H1 (cell line): ENCODE measurements at regions not wholly inside any gene's neighbourhood (a gene's known extent, or its start where the extent isn't known, plus 50 kb on each side); places are given as distances from the start of the nearest gene placed in this dataset.
"Not testable (repeated sequence)": the region's sequence is repeated elsewhere in the genome, so short reads cannot be mapped to it uniquely, and the experiment has no call there.

Experiments
- CTCF ChIA-PET: fragments of 300-600 bp; sonication (Branson Sonifier 250); formaldehyde crosslinking; loops from one replicate; lab custom pipeline; 2021; ENCODE audit not compliant: partially characterized antibody; lab: Charles Lee
- POLR2A ChIA-PET: fragments of 300-600 bp; sonication (Branson Sonifier 250); formaldehyde crosslinking; loops from one replicate; lab custom pipeline; 2021; ENCODE audit warnings: inconsistent platforms; ENCODE audit not compliant: partially characterized antibody; lab: Charles Lee
- DNase-seq, 2 experiments: peaks; one replicate each; pipeline versions ENCODE4 v3.0.0 to v3.0.0-alpha.2; 2010 to 2022; ENCODE audit warnings: low spot score in 2 of 2, low read depth in 1 of 2, mixed read lengths in 1 of 2
- FAIRE-seq: peaks from 2 replicates; lab custom pipeline; 2011; peaks lifted over from hg19 to GRCh38; lab: Jason Lieb, UNC
- H2AFZ ChIP-seq: 2 replicates; pipeline ENCODE4 v1.8.1; 2012; ENCODE audit warnings: low read length, inconsistent platforms
- H2AK5ac ChIP-seq: 2 replicates; pipeline ENCODE4 v1.6.1; 2013; ENCODE audit warnings: low read depth, low read length
- H2BK120ac ChIP-seq: replicated peaks from 2 replicates; pipeline ENCODE3; 2013; ENCODE audit warnings: low read depth, low read length, inconsistent platforms
- H2BK12ac ChIP-seq: 2 replicates; pipeline ENCODE4 v1.6.1; 2013; ENCODE audit warnings: low read depth, low read length
- H2BK15ac ChIP-seq: 2 replicates; pipeline ENCODE4 v1.6.1; 2013; ENCODE audit warnings: low read length
- H2BK20ac ChIP-seq: 2 replicates; pipeline ENCODE4 v1.6.1; 2013; ENCODE audit warnings: low read length
- H2BK5ac ChIP-seq: 2 replicates; pipeline ENCODE4 v1.6.1; 2013; ENCODE audit warnings: low read depth, low read length
- H3K14ac ChIP-seq: 2 replicates; pipeline ENCODE4 v1.6.1; 2013; ENCODE audit warnings: inconsistent platforms; ENCODE audit not compliant: insufficient read length
- H3K18ac ChIP-seq: 2 replicates; pipeline ENCODE4 v1.6.1; 2013; ENCODE audit warnings: low read length; ENCODE audit errors: extremely low read depth
- H3K23ac ChIP-seq: 2 replicates; pipeline ENCODE4 v1.6.1; 2013; ENCODE audit warnings: inconsistent platforms; ENCODE audit not compliant: insufficient read length
- H3K23me2 ChIP-seq: 2 replicates; pipeline ENCODE4 v1.6.1; 2013; ENCODE audit warnings: low read depth, low read length
- H3K27ac ChIP-seq: 2 replicates; pipeline ENCODE4 v1.6.1; 2011; ENCODE audit warnings: low read depth, low read length, inconsistent platforms
- H3K27me3 ChIP-seq, 4 experiments: replicated peaks in 1 of 4; 1 replicate in 1 of 4; 2 replicates in 3 of 4; pipeline versions ENCODE4 v1.6.1 to v1.8.1; 2011 to 2013; ENCODE audit warnings: low read length in 3 of 4, mild to moderate bottlenecking in 3 of 4, inconsistent platforms in 2 of 4, mixed read lengths in 2 of 4, moderate library complexity in 1 of 4; ENCODE audit not compliant: control insufficient read depth in 3 of 4, insufficient read depth in 3 of 4; ENCODE audit errors: extremely low read depth in 1 of 4
- H3K36me3 ChIP-seq, 4 experiments: 2 replicates each; pipeline versions ENCODE4 v1.6.1 to v1.8.1; 2011 to 2013; ENCODE audit warnings: mild to moderate bottlenecking in 4 of 4, low read length in 3 of 4, moderate library complexity in 2 of 4, control low read depth in 1 of 4, inconsistent platforms in 1 of 4; ENCODE audit not compliant: insufficient read depth in 4 of 4, control insufficient read depth in 2 of 4
- H3K4ac ChIP-seq: replicated peaks from 2 replicates; pipeline ENCODE3; 2013; ENCODE audit warnings: low read length, low read depth, mixed read lengths, inconsistent platforms; ENCODE audit not compliant: insufficient read length
- H3K4me1 ChIP-seq, 4 experiments: replicated peaks in 1 of 4; 1 replicate in 1 of 4; 2 replicates in 3 of 4; pipeline versions ENCODE4 v1.6.1 to v1.8.1; 2011 to 2013; ENCODE audit warnings: low read length in 3 of 4, inconsistent platforms in 2 of 4, mixed read lengths in 1 of 4; ENCODE audit not compliant: insufficient read depth in 4 of 4, control insufficient read depth in 3 of 4
- H3K4me2 ChIP-seq, 2 experiments: 2 replicates each; pipeline versions ENCODE4 v1.6.1 to v1.8.1; 2011 to 2013; ENCODE audit warnings: low read depth in 2 of 2, low read length in 2 of 2, control low read depth in 1 of 2, inconsistent platforms in 1 of 2, mild to moderate bottlenecking in 1 of 2; ENCODE audit not compliant: insufficient read depth in 1 of 2
- H3K4me3 ChIP-seq, 4 experiments: fragments of 200-600, 300-600 bp in 1 of 4; sonication (generic), shearing (Covaris generic), sonication (Bioruptor Twin) in 1 of 4; 2 replicates each; pipeline versions ENCODE4 v1.5.1 to v1.8.1; 2011 to 2016; ENCODE audit warnings: low read length in 4 of 4, low read depth in 3 of 4, control low read depth in 2 of 4, inconsistent platforms in 2 of 4, mild to moderate bottlenecking in 2 of 4, mixed read lengths in 1 of 4, moderate library complexity in 1 of 4; ENCODE audit not compliant: insufficient read depth in 2 of 4; ENCODE audit errors: extremely low read depth in 1 of 4
- H3K56ac ChIP-seq: replicated peaks from 2 replicates; pipeline ENCODE3; 2013; ENCODE audit warnings: low read depth, mild to moderate bottlenecking, mixed read lengths, low read length, inconsistent platforms; ENCODE audit not compliant: insufficient read length
- H3K79me1 ChIP-seq: 2 replicates; pipeline ENCODE4 v1.6.1; 2013; ENCODE audit warnings: low read depth, low read length, control low read depth
- H3K79me2 ChIP-seq, 2 experiments: 2 replicates each; pipeline versions ENCODE4 v1.6.1 to v1.8.1; 2012 to 2013; ENCODE audit warnings: low read length in 2 of 2, mild to moderate bottlenecking in 2 of 2, inconsistent platforms in 1 of 2; ENCODE audit not compliant: insufficient read depth in 2 of 2, control insufficient read depth in 1 of 2
- H3K9ac ChIP-seq, 4 experiments: replicated peaks in 1 of 4; 1 replicate in 1 of 4; 2 replicates in 3 of 4; pipeline versions ENCODE4 v1.6.1 to v1.8.1; 2011 to 2013; ENCODE audit warnings: low read depth in 3 of 4, low read length in 3 of 4, control low read depth in 2 of 4, mild to moderate bottlenecking in 2 of 4, moderate library complexity in 2 of 4, inconsistent platforms in 1 of 4; ENCODE audit errors: extremely low read depth in 1 of 4
- H3K9me3 ChIP-seq, 2 experiments: 2 replicates each; pipeline versions ENCODE4 v1.6.1 to v1.8.1; 2012 to 2013; ENCODE audit warnings: mild to moderate bottlenecking in 2 of 2, moderate library complexity in 2 of 2, control low read depth in 1 of 2, inconsistent platforms in 1 of 2, low read depth in 1 of 2, low read length in 1 of 2, mixed read lengths in 1 of 2; ENCODE audit not compliant: insufficient read depth in 2 of 2
- H4K20me1 ChIP-seq, 2 experiments: replicated peaks in 1 of 2; 2 replicates each; pipeline versions ENCODE3 to v1.8.1; 2011 to 2013; ENCODE audit warnings: inconsistent platforms in 2 of 2, low read length in 2 of 2, mild to moderate bottlenecking in 1 of 2; ENCODE audit not compliant: insufficient read depth in 2 of 2, control insufficient read depth in 1 of 2
- H4K5ac ChIP-seq: 2 replicates; pipeline ENCODE4 v1.6.1; 2013; ENCODE audit warnings: low read length, low read depth, mixed read lengths, inconsistent platforms; ENCODE audit not compliant: insufficient read length
- H4K8ac ChIP-seq: 2 replicates; pipeline ENCODE4 v1.8.0; 2013; ENCODE audit warnings: mild to moderate bottlenecking, moderate library complexity, low read length, inconsistent platforms; ENCODE audit not compliant: insufficient read depth; ENCODE audit errors: extremely low read depth
- H4K91ac ChIP-seq: replicated peaks from 2 replicates; pipeline ENCODE3; 2013; ENCODE audit warnings: low read length, mixed read lengths, inconsistent platforms; ENCODE audit not compliant: insufficient read length
- WGBS, 2 experiments: shearing (Covaris generic) in 1 of 2; methylation state at CpG; one replicate each; pipeline versions ENCODE4 v1.1.6 to v1.1.7; 2013 to 2015; ENCODE audit warnings: low lambda C conversion rate in 2 of 2, mixed read lengths in 2 of 2, inconsistent platforms in 1 of 2, low coverage in 1 of 2, missing lambda C conversion rate in 1 of 2; ENCODE audit not compliant: insufficient replicate concordance in 2 of 2, insufficient coverage in 1 of 2, insufficient read length in 1 of 2; ENCODE audit errors: extremely low coverage in 1 of 2, missing lambda C conversion rate in 1 of 2; 5-methylcytosine and 5-hydroxymethylcytosine counted together

GRCh38 chr10:46792657-46793357 is 118.4 kb upstream of the PTPN20 start:
- H3K4me1 ChIP-seq, H3K56ac ChIP-seq, H3K79me1 ChIP-seq, H3K36me3 ChIP-seq, H4K5ac ChIP-seq, H2BK5ac ChIP-seq, H2BK120ac ChIP-seq, H3K23me2 ChIP-seq, H4K91ac ChIP-seq, CTCF ChIA-PET, H2AFZ ChIP-seq, H2AK5ac ChIP-seq, H3K4ac ChIP-seq, H2BK20ac ChIP-seq, H4K8ac ChIP-seq, H3K79me2 ChIP-seq, H3K9ac ChIP-seq, H3K27me3 ChIP-seq, H3K4me2 ChIP-seq, FAIRE-seq, H3K27ac ChIP-seq, H3K23ac ChIP-seq, H3K18ac ChIP-seq, H3K4me3 ChIP-seq, H4K20me1 ChIP-seq, H3K9me3 ChIP-seq, DNase-seq, H2BK12ac ChIP-seq, H2BK15ac ChIP-seq, POLR2A ChIA-PET, H3K14ac ChIP-seq: not testable (repeated sequence)
- 100% methylated on average over 3 of the region's 6 CpGs; no CpG with 5 or more reads in 1 of the 2 experiments for WGBS, 2 experiments

GRCh38 chr10:46796351-46796750 is 114.9 kb upstream of the PTPN20 start:
- POLR2A ChIA-PET, H3K79me1 ChIP-seq, FAIRE-seq: not testable (repeated sequence)

More at GRCh38 chr10:46796351-46796750, 114.9 kb upstream of the PTPN20 start:
- H3K23ac ChIP-seq, H3K14ac ChIP-seq, H2AK5ac ChIP-seq, H2AFZ ChIP-seq, H2BK20ac ChIP-seq, H3K18ac ChIP-seq, H3K4ac ChIP-seq, H3K27me3 ChIP-seq, H4K20me1 ChIP-seq, H3K23me2 ChIP-seq, H4K5ac ChIP-seq, H3K9ac ChIP-seq, H3K4me3 ChIP-seq, H3K36me3 ChIP-seq, H2BK120ac ChIP-seq, H3K27ac ChIP-seq, H2BK12ac ChIP-seq, H3K56ac ChIP-seq, H2BK5ac ChIP-seq, H3K9me3 ChIP-seq, H4K8ac ChIP-seq, H4K91ac ChIP-seq, H3K4me1 ChIP-seq, DNase-seq, H3K4me2 ChIP-seq, H3K79me2 ChIP-seq, H2BK15ac ChIP-seq, CTCF ChIA-PET: not testable (repeated sequence)
- 91% methylated on average over 4 of the region's 4 CpGs; no CpG with 5 or more reads in 1 of the 2 experiments for WGBS, 2 experiments
